ENCODE measurements at regions not wholly inside any gene's neighbourhood (a gene's known extent, or its start where the extent isn't known, plus 50 kb on each side); places are given as distances from the start of the nearest gene placed in this dataset.

DNA sequence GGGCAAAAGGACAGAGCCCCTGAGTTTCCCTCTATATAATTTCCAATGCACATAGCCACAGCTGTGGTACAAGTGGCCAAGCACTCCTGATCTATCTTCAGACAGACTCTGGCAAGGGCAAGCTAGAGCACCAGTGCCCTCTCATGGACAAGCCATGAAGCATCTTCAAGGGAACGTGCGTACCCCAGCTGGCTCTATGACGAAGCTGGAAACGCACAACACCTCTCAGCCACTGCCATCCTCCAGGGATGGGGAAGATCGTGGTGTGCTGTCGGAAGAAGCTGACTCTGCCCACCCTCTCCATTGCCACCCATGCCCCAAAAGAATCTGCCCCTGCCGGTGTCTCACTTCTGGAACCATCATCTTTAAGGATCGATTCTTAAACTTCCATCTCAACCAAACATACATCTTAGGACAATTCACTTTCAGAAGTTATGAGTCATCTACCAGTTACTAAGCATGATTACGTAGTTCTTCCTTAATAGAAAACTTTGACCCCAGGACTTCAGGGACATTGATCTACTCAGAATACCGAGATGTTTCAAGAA is 482.9 kb downstream of the AGTPBP1 start:
- Mint-ChIP-seq H3K9me3 (peaks cover 5% of the 10 kb centered on the region), H3K27me3 (peaks cover 6% of the 10 kb centered on the region), H3K4me3 (no peak overlapping the region), H3K4me1 (no peaks in the 10 kb centered on the region), H3K36me3 (ENCODE audit: low read depth) (no peaks in the 10 kb centered on the region), H3K27ac (no peak overlapping the region)
- TF ChIP-seq, protein P1, sequence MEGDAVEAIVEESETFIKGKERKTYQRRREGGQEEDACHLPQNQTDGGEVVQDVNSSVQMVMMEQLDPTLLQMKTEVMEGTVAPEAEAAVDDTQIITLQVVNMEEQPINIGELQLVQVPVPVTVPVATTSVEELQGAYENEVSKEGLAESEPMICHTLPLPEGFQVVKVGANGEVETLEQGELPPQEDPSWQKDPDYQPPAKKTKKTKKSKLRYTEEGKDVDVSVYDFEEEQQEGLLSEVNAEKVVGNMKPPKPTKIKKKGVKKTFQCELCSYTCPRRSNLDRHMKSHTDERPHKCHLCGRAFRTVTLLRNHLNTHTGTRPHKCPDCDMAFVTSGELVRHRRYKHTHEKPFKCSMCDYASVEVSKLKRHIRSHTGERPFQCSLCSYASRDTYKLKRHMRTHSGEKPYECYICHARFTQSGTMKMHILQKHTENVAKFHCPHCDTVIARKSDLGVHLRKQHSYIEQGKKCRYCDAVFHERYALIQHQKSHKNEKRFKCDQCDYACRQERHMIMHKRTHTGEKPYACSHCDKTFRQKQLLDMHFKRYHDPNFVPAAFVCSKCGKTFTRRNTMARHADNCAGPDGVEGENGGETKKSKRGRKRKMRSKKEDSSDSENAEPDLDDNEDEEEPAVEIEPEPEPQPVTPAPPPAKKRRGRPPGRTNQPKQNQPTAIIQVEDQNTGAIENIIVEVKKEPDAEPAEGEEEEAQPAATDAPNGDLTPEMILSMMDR (IDR thresholded peaks at IDR 0.05), result no peak
- POLR2A ChIA-PET, result no interaction called here
- DNase-seq (no peak), ATAC-seq (ENCODE audit: low read depth) (no peak)
- CTCF ChIA-PET, result no interaction called here
- intact Hi-C loops (cut with micrococcal nuclease), result no loop called here

DNA sequence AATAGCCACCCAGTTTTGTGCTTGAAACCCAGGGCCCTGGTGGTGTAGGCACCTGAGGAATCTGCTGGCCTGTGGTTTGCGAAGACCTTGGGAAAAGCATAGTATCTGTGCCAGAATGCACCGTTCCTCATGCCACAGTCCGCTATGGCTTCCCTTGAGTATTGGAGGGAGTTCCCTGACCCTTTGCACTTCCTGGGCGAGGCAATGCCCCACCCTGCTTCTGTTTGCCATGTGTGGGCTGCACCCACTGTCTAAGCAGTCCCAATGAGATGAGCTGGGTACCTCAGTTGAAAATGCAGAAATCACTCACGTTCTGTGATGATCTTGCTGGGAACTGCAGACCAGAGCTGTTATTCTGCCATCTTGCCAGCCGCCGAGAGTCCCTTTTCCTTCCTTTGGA is 483.5 kb downstream of the AGTPBP1 start:
- DNase-seq, result no peak
- CTCF ChIA-PET, result no interaction called here
- ATAC-seq (ENCODE audit: low read depth), result no peak
- H3K36me3 Mint-ChIP-seq (ENCODE audit: low read depth), result no peaks in the 10 kb centered on the region
- POLR2A ChIA-PET, result no interaction called here
- H3K9me3 Mint-ChIP-seq, result peaks cover 5% of the 10 kb centered on the region
- H3K27me3 Mint-ChIP-seq, result peaks cover 6% of the 10 kb centered on the region
- TF ChIP-seq, protein P1 (IDR thresholded peaks at IDR 0.05), result no peak
- no peak overlapping the region for H3K4me3 Mint-ChIP-seq
- H3K4me1 Mint-ChIP-seq, result no peaks in the 10 kb centered on the region
- no peak overlapping the region for H3K27ac Mint-ChIP-seq
- intact Hi-C loops (cut with micrococcal nuclease), result no loop called here

DNA sequence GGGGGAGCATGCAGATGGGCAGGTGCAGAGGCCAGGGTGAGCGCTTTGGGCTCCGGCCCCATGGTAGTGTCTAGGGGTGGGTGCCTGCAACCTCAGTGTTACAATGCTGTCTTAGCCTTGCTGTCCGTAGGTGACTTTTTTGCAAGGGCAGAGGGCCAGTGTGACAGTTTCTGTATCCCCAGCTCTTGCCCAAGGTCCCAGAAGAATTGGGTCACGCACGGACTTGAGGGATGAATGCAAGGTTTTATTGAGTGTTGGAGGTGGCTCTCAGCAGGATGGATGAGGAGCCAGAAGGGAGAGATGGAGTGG is 492.5 kb downstream of the AGTPBP1 start:
- no peaks in the 10 kb centered on the region for H3K27me3 Mint-ChIP-seq
- no peak overlapping the region for H3K27ac Mint-ChIP-seq
- intact Hi-C loops (cut with micrococcal nuclease), result no loop called here
- H3K4me1 Mint-ChIP-seq, result no peaks in the 10 kb centered on the region
- no peak for DNase-seq
- TF ChIP-seq, protein P1 (IDR thresholded peaks at IDR 0.05), result no peak
- ATAC-seq (ENCODE audit: low read depth), result no peak
- CTCF ChIA-PET, result no interaction called here
- H3K36me3 Mint-ChIP-seq (ENCODE audit: low read depth), result no peaks in the 10 kb centered on the region
- no peak overlapping the region for H3K4me3 Mint-ChIP-seq
- no peaks in the 10 kb centered on the region for H3K9me3 Mint-ChIP-seq
- POLR2A ChIA-PET, result no interaction called here

DNA sequence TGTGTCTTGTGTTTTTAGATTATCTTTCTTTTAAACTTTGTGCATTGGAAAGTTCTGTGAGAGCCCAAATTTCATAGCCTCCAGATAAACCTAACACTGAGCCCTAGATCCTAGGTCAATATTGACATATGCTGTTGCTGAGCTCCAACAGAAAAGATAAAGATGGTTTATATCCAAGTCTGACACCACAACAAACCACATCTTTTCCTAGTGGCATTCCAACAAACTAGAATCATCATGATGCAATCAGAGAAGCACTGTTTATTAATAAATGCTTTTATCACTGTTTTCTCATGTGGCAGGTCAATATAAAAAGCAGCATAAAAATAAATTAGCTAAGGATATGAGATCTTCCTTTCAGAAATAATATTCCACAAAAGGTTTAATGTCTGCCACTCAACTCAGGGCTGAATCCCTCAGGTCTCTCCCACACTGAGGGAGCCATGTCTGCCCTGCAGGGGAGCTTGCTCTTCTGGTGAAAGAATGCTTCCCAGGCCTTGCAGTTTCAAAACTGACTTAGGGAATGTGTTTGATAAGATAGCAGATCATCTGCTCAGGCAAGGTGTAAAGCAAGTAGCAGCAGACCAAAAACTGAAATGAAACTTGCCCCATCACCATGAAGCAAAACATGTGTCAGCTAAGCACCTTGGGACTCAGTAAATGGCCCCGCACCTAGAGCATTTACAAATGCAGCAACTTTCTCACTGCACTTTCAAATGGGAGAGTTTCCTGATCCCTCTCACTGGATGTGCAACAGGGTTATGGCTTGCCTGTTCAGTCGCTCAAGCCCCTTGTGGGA is 493.0 kb downstream of the AGTPBP1 start:
- Mint-ChIP-seq H3K27me3 (no peaks in the 10 kb centered on the region), H3K4me1 (no peaks in the 10 kb centered on the region), H3K36me3 (ENCODE audit: low read depth) (no peaks in the 10 kb centered on the region), H3K9me3 (no peaks in the 10 kb centered on the region), H3K27ac (no peak overlapping the region), H3K4me3 (no peak overlapping the region)
- intact Hi-C loops (cut with micrococcal nuclease), result no loop called here
- TF ChIP-seq, protein P1 (IDR thresholded peaks at IDR 0.05), result no peak
- no peak for DNase-seq
- ATAC-seq (ENCODE audit: low read depth), result no peak
- ChIA-PET POLR2A (no interaction called here), CTCF (no interaction called here)

DNA sequence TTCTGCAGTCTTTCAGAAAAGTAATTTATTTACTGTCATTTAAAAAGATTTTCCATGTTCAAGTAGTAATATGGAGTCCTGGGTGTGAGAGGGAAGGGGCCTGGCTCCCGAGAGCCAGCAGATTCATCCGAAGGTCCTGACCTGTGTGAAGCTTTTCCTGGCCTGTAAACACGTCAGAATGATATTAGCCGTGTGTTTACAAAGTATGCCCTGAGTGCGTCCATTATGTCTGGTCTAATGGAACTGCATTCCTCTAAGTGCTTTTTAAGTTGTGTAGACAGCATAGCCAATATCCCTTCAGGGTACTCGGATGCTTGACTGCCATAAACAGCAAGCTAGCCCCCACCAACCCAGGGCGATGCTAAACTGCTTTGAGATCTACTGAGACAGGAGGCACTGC is 495.2 kb downstream of the AGTPBP1 start:
- ATAC-seq (ENCODE audit: low read depth), result no peak
- POLR2A ChIA-PET, result no interaction called here
- Mint-ChIP-seq H3K27me3 (no peaks in the 10 kb centered on the region), H3K4me3 (no peak overlapping the region), H3K27ac (no peak overlapping the region), H3K4me1 (no peaks in the 10 kb centered on the region), H3K9me3 (no peaks in the 10 kb centered on the region), H3K36me3 (ENCODE audit: low read depth) (no peaks in the 10 kb centered on the region)
- intact Hi-C loops (cut with micrococcal nuclease), result no loop called here
- CTCF ChIA-PET, result no interaction called here
- TF ChIP-seq, protein P1 (IDR thresholded peaks at IDR 0.05), result no peak
- DNase-seq, result no peak
